Left renal cortex interstitium (tissue), 4 donors: ENCODE measurements at regions not wholly inside any gene's neighbourhood (a gene's known extent, or its start where the extent isn't known, plus 50 kb on each side); places are given as distances from the start of the nearest gene placed in this dataset.
A peak's percentile ranks its signal among the peaks of the same experiment; 100 is the strongest.

Experiments
- DNase-seq, 4 donors: peaks; one replicate each; pipeline ENCODE4 v3.0.0-alpha.2; 2013; ENCODE audit warnings: low read depth in 4 of 4, low spot score in 2 of 4, missing footprints in 1 of 4

DNA sequence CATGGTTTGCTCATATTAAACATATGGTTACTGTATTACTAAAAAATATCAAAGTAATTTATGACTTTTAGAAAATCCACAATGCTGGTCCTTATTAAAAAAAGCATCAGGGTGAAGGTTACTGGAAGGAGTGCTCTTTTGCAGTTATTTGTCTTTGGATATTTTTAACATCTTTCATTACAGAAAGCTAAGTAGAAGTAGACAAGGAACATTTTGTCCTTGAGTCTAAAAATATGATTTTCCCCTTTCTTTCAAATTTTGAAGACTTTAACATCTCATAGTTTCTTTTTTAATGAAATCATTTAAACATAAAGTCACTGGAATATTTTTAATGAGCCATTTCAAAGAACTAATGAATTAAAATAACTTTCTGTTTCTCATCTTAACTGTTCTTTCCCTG, 110.1 kb upstream of the TNS3 start:
- no peak for DNase-seq

DNA sequence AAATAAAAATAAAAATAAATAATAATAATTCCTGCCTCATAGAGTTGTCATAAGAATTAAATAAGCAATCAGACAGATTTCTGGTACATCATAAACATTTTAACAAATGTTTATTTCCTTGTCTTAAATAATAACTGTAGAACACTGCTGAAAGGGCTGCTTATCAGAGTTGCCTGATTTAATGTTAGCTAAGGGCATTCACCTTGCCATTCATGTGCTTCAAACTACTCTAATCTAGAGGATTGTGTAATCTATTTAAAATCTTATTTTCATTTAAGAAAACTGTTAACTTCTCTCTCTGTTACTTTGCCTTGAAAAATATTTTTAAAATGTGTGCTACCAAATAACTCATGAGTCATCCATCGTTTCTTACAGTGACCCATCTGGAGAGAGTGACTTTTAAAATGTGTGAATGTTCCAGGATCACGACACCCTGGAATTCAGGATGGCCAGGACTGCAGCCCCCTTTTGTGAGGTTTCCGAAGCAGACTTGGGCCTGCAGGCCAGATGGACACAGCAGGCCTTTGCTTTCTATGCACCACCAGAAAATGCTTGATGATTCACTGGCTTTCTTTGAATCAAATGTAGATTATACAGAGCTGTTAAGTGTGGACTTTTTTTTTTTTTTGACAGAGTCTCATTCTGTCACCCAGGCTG, 109.1 kb upstream of the TNS3 start:
- no peak for DNase-seq

- DNase-seq: no peak
These were observed 107.6 kb upstream of the TNS3 start for GRCh38 chr7:47689558-47689957.

GRCh38 chr7:47688311-47689100, 106.6 kb upstream of the TNS3 start:
- no peak for DNase-seq

DNA sequence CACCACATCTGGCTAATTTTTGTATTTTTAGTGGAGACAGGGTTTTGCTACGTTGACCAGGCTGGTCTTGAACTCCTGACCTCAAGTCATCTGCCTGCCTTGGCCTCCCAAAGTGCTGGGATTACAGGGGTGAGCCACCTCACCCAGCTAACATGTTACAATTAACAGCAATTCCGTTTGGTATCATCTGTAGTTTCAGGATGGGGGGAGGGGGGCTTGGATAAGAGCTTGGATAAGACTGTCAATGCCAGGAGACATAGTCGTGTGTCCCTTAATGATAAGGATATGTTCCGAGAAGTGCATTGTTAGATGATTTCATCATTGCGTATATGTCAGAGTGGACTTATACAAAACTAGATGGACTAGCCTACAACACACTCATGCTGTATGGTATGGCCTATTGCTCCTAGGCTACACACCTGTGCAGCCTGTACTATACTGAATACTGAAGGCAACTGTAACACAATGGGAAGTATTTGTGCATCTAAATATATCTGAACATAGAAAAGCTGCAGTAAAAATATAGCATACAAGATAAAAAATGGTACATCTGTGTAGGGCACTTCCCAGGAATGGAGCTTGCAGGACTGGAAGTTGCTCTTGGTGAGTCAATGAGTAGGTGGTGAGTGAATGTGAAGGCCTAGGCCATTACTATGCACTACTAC, 103.9 kb upstream of the TNS3 start:
- DNase-seq: no peak

DNA sequence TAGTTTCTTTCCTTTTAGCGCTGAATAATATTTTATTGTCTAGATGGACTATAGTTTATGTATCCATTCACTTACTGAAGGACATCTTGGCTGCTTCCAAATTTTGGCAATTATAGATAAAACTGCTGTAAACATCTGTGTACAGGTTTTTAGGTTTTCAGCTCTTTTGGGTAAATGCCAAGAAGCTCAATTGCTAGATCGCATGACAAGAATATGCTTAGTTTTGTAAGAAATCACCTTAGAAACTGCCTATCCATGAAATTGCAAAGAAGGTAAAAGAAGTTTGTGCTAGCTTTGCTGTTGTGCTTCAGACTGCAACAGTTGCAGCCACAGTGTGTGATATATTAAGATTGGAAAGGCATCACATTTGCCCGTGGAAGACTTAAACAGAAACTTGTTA, 103.2 kb upstream of the TNS3 start:
- DNase-seq: no peak

GRCh38 chr7:47684728-47685127, 102.8 kb upstream of the TNS3 start:
- DNase-seq: no peak

DNA sequence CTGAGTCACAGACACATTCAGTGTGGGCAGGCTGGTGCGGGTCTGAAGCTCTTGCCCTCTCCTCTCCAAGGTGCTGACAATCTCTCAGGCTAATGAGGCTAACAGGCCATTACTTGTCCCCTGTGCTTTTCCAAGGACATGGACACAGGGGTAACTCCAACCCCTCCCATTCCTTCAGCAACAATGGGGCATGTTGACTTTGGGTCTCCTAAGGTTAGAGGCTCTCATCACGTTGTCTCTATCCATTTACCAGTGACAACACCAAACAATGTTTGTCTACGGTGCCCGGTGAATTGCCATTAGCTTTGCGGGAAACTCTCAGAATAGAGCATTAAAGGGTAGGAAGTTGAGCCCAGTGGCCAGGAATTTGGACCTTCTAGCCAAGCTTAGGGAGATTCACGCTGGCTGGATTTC, 101.6 kb upstream of the TNS3 start:
- DNase-seq: no peak

GRCh38 chr7:47682874-47683273, 101.0 kb upstream of the TNS3 start:
- DNase-seq: no peak

DNA sequence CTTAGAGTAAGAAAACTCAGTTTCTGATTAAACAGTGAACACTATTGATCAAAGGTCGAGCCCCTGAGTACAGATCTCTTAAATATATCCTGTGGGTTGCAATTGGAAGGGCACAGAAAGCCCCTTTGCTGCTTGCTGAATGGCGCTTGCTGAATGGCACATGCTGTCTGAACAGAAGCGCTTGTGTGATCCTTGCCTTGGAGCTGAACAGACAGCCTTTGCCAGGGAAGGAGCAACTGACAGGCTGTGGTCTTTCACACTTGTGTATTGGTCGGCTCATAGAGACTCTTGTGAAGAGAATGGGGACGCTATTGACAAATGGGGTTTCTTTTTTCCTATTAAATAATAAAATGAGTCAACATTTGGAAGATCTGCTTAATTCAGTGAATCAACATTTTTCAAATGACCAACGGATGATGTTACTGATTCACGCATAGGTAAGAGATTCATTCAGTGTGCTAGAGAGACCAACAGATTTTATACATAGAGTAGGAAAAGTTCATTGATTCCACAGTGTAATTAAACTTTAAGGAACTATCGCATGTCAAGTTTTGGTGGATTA, 99.4 kb upstream of the TNS3 start:
- no peak for DNase-seq

DNA sequence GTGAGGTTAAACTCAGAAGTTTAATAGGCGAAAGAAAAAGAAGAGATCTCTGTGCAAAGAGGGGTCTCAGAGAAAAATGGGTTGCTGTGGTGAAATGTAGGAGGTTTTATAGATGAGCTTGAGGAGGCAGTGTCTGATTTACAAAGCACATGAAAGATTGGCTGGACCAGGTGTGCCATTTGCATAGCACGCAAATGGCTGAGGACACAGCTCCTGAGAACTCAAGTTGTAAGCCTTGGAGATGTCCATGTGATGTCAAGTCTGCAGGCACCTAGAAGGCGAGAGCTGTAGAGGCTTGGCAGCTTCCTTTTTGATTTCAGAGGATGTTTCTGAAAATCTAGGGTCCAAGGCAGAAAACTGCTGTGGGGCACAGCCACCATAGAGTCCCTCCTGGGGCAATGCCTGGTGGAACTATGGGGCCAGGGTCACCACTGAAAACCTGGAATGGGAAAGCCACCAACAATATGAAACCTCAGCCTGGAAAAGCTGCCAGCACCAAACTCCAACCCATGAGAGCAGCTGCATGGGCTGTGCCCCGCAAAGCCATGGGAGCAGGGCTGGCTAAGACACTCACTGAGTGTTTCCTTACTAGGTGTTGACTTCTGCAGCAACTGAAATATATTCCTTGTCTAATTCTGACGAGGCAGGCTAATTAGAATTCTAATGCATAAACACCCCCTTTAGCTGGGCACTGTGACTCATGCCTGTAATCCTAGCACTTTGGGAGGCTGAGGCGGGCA, 96.9 kb upstream of the TNS3 start:
- no peak for DNase-seq

DNA sequence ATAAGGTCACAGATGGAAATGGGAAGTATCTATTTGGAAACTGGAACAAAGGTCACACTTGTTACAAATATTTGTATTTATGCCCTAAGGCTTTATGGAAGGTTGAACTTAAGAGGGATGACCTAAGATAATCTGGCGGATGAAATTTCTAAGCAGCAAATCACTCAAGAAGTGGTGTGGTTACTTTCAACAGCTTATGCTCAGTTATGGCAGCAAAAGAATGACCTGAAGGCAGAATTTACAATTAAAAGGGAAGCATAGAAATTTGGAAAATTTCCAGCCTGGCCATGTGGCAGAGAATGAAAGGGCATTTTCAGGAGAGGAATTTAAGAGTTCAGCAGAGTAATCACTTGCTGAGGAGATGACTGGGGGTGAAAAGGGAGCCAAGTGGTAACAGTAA, 95.8 kb upstream of the TNS3 start:
- DNase-seq: no peak

DNA sequence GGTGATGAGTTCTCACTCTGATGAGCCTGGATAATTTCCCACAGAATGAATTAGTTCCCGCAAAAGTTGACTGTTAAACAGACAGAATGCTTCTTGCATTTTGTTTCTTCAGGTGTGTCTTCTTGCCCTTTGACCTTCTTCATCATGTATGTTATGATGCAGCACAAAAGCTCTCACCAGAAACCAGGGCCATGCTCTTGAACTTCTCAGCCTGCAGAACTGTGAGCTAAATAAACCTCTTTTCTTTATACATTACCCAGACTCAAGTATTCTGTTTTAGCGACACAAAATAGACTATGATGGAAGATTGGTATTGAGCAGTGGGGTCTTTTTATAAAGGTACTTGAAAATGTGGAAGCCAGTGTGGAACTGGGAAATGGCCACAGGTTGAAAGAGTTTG, 95.2 kb upstream of the TNS3 start:
- DNase-seq: no peak

DNA sequence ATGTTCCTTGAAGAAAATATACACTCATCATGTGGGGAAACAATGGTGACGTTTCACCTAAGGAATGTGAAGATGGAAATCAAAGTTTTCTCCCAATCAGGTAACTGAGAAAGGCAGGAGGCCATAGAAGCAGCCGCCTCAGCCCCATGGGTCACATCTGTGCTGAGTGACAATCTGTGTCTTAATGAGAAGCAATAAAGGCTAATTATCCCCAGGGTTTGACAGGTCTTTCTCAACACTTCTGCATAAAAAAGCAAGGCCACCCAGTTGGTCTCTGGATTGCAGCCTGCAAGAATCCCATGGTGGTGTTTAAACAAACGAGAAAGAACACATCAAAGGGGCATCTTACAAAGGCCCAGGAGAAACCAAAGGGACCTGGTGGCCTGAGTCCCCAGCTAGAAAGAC, 91.1 kb upstream of the TNS3 start:
- DNase-seq: no peak

DNA sequence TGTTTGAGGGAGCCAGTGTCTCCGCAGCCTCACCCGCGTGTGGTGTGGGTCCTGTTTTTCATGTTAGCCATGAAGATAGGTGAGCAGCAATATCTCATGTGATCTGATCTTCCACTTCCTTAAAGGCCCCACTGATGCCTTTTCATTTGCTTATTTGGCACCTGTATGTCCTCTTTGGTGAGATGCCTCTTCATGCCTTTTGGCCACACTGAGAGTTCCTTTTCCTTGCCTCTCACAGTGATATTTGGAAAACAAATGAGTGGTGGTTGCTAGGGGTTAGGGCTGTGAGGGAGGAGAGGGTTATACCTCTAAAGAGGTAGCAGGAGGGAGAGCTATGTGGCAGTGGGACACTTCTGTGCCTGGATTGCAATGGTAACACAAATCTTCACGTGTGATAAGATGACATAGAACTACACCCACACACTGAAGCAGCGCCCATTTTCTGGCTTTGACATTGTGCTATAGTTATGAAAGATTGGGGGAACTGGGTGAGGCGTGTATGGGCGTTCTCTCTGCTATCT, 90.4 kb upstream of the TNS3 start:
- no peak for DNase-seq

DNA sequence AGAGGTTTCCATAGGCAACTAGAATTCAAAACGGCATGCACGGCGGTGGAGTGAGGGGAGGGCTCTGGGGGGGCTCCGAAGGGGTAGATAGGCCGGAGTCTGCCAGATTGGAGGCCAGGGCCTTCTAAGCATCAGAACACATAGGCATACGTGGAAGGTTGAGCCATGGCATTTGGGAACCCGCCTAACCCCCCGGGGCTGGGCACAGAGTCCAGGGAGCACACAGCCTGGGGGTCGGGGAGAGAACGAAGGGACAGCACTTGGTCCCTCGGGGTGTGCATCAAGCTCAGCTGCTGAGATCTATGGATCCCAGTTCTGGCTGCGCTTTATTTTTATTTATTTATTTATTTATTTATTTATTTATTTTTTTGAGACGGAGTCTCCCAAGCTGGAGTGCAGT, 89.4 kb upstream of the TNS3 start:
- no peak for DNase-seq

- DNase-seq: no peak
These were observed 88.8 kb upstream of the TNS3 start for GRCh38 chr7:47670729-47671128.

- DNase-seq: no peak
These were observed 88.0 kb upstream of the TNS3 start for GRCh38 chr7:47669901-47670384.

- DNase-seq: peak in 1 of 4 donors; percentile 59
These were observed 87.4 kb upstream of the TNS3 start for GRCh38 chr7:47669178-47669891.
